Naive B cell (primary cell): ENCODE measurements at regions not wholly inside any gene's neighbourhood (a gene's known extent, or its start where the extent isn't known, plus 50 kb on each side); places are given as distances from the start of the nearest gene placed in this dataset.

ENCODE experiments used
- ATAC-seq, 2 donors: fragments of 150-1000 bp; cut with Tn5 transposase; 2 replicates each; pipeline ENCODE4 v1.10.0; 2021; ENCODE audit warnings: low read depth in 2 of 2, mild to moderate bottlenecking in 2 of 2, moderate library complexity in 2 of 2
- DNase-seq: peaks from one replicate; pipeline ENCODE4 v3.0.0; 2022
- H3K27ac Mint-ChIP-seq, 6 donors: one replicate each; pipeline ENCODE4 v1.8.0; 2020 to 2022; ENCODE audit warnings: mild to moderate bottlenecking in 6 of 6, mixed read lengths in 6 of 6, moderate library complexity in 5 of 6, inconsistent platforms in 2 of 6
- H3K27me3 Mint-ChIP-seq, 3 donors: one replicate each; pipeline ENCODE4 v1.8.0; 2021 to 2022; ENCODE audit warnings: mixed read lengths in 3 of 3, mild to moderate bottlenecking in 1 of 3
- H3K36me3 Mint-ChIP-seq, 2 donors: one replicate each; pipeline ENCODE4 v1.8.0; 2020 to 2022; ENCODE audit warnings: mixed read lengths in 2 of 2, inconsistent platforms in 1 of 2, mild to moderate bottlenecking in 1 of 2
- H3K4me1 Mint-ChIP-seq, 3 donors: one replicate each; pipeline ENCODE4 v1.8.0; 2020 to 2022; ENCODE audit warnings: mixed read lengths in 3 of 3, inconsistent platforms in 1 of 3, mild to moderate bottlenecking in 1 of 3, moderate library complexity in 1 of 3
- H3K4me3 Mint-ChIP-seq, 8 donors: one replicate each; pipeline ENCODE4 v1.8.0; 2020 to 2022; ENCODE audit warnings: mild to moderate bottlenecking in 8 of 8, mixed read lengths in 8 of 8, moderate library complexity in 8 of 8, inconsistent platforms in 2 of 8
- H3K9me3 Mint-ChIP-seq, 7 donors: one replicate each; pipeline ENCODE4 v1.8.0; 2020 to 2022; ENCODE audit warnings: mixed read lengths in 7 of 7, mild to moderate bottlenecking in 5 of 7, inconsistent platforms in 2 of 7, moderate library complexity in 1 of 7

GRCh38 chr6:121645100-121645745 is 209.8 kb downstream of the GJA1 start:
- no peaks in the 10 kb centered on the region for H3K27me3 Mint-ChIP-seq
- H3K36me3 Mint-ChIP-seq: no peaks in the 10 kb centered on the region
- no peak for ATAC-seq
- H3K27ac Mint-ChIP-seq: peak overlapping the region in 1 of 6 donors; percentile 39
- H3K9me3 Mint-ChIP-seq: peaks cover 0 to 8% (median 2%) of the 10 kb centered on the region in 7 donors
- H3K4me1 Mint-ChIP-seq: no peaks in the 10 kb centered on the region
- DNase-seq: no peak
- no peak overlapping the region for H3K4me3 Mint-ChIP-seq

DNA sequence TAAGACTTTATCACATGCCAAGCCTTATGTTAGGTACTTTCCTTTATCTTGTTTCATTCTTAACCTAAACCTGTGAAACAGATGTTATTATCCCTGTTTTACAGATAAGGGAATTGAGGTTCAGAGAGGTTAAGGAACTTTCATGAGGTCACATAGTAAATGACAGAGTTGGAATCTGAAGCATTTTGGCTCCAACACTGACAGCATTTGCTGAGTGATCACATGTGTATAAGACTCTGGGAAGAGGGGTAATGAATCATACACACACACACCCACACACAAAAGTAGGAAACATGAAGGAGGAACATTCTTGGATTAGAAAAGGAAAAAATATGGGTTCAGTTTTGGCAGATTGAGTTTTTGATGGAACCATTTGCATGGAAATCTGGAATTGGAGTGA is 212.5 kb downstream of the GJA1 start:
- no peaks in the 10 kb centered on the region for H3K27me3 Mint-ChIP-seq

DNA sequence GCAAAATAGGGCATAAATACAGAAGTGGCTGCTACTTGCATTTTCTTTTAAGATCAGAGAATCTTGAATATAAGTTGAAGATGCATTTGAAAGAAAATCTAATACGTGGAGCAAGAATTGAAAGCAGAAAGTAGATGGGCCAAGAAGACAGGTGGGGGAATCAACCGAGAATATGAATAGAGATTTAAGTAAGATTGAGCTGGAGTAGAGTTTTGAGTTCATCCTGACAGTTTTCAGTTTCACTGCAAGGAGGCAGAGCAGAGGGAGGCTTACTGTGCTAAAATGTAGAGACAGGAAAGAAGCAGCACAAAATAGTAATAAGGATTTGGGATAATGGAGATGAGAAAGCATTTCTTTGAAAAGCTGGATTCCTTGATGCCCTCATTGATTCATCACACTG is 214.5 kb downstream of the GJA1 start:
- Mint-ChIP-seq H3K27ac (no peak overlapping the region), H3K4me1 (no peaks in the 10 kb centered on the region), H3K9me3 (peaks cover 0 to 2% (median 0%) of the 10 kb centered on the region in 7 donors), H3K27me3 (no peaks in the 10 kb centered on the region), H3K4me3 (no peak overlapping the region), H3K36me3 (no peaks in the 10 kb centered on the region)
- ATAC-seq: no peak
- no peak for DNase-seq

More for the DNA sequence above, 212.5 kb downstream of the GJA1 start:
- no peaks in the 10 kb centered on the region for H3K4me1 Mint-ChIP-seq
- peak overlapping the region in 1 of 6 donors; percentile 3 for H3K27ac Mint-ChIP-seq
- DNase-seq (no peak), ATAC-seq (no peak)
- no peaks in the 10 kb centered on the region for H3K36me3 Mint-ChIP-seq
- peaks cover 0 to 8% (median 2%) of the 10 kb centered on the region in 7 donors for H3K9me3 Mint-ChIP-seq
- H3K4me3 Mint-ChIP-seq: no peak overlapping the region

DNA sequence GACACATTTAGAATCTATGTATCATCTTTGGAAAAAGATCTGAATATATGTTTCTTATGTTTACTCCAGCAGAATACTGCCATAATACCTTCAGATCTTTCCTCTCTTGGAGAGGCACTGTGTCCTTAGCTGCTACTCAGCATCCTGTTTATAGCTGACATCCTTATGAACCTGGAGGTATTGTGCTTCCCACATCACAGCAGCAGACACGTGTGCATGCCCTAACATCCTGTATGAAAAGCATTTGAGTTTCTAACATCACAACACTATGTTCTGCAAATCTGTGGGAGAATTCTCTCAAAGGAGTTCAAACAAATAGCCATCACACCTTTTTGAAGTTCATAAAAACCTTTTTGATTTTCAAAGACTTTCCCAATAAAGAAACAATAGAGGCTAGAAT is 216.0 kb downstream of the GJA1 start:
- no peak for DNase-seq
- H3K27me3 Mint-ChIP-seq: no peaks in the 10 kb centered on the region
- H3K27ac Mint-ChIP-seq: no peak overlapping the region
- ATAC-seq: no peak
- no peaks in the 10 kb centered on the region for H3K36me3 Mint-ChIP-seq
- H3K4me1 Mint-ChIP-seq: no peaks in the 10 kb centered on the region
- H3K4me3 Mint-ChIP-seq: no peak overlapping the region
- H3K9me3 Mint-ChIP-seq: peaks cover 0 to 4% (median 0%) of the 10 kb centered on the region in 7 donors

- Mint-ChIP-seq H3K27me3 (no peaks in the 10 kb centered on the region), H3K4me3 (no peak overlapping the region), H3K9me3 (peaks cover 0 to 5% (median 0%) of the 10 kb centered on the region in 7 donors), H3K27ac (no peak overlapping the region), H3K36me3 (no peaks in the 10 kb centered on the region), H3K4me1 (no peaks in the 10 kb centered on the region)
- ATAC-seq (no peak), DNase-seq (no peak)
These were observed 216.8 kb downstream of the GJA1 start for GRCh38 chr6:121652223-121652622.

GRCh38 chr6:121652726-121653623 is 217.5 kb downstream of the GJA1 start:
- no peak overlapping the region for H3K4me3 Mint-ChIP-seq
- ATAC-seq: no peak
- no peaks in the 10 kb centered on the region for H3K27me3 Mint-ChIP-seq
- H3K36me3 Mint-ChIP-seq: no peaks in the 10 kb centered on the region
- H3K4me1 Mint-ChIP-seq: no peaks in the 10 kb centered on the region
- no peak overlapping the region for H3K27ac Mint-ChIP-seq
- no peak for DNase-seq
- H3K9me3 Mint-ChIP-seq: peaks cover 0 to 5% (median 0%) of the 10 kb centered on the region in 7 donors

- ATAC-seq: no peak
- no peaks in the 10 kb centered on the region for H3K4me1 Mint-ChIP-seq
- H3K36me3 Mint-ChIP-seq: no peaks in the 10 kb centered on the region
- no peak for DNase-seq
- peaks cover 0 to 5% (median 0%) of the 10 kb centered on the region in 7 donors for H3K9me3 Mint-ChIP-seq
- H3K27me3 Mint-ChIP-seq: no peaks in the 10 kb centered on the region
- peak overlapping the region in 1 of 6 donors; percentile 21 for H3K27ac Mint-ChIP-seq
- no peak overlapping the region for H3K4me3 Mint-ChIP-seq
These were observed 218.2 kb downstream of the GJA1 start for GRCh38 chr6:121653624-121654008.

GRCh38 chr6:121657972-121658371 is 222.5 kb downstream of the GJA1 start:
- ATAC-seq (no peak), DNase-seq (no peak)
- Mint-ChIP-seq H3K27me3 (no peaks in the 10 kb centered on the region), H3K4me1 (no peaks in the 10 kb centered on the region), H3K36me3 (no peaks in the 10 kb centered on the region), H3K27ac (no peak overlapping the region), H3K9me3 (peaks cover 0 to 5% (median 0%) of the 10 kb centered on the region in 7 donors), H3K4me3 (no peak overlapping the region)

DNA sequence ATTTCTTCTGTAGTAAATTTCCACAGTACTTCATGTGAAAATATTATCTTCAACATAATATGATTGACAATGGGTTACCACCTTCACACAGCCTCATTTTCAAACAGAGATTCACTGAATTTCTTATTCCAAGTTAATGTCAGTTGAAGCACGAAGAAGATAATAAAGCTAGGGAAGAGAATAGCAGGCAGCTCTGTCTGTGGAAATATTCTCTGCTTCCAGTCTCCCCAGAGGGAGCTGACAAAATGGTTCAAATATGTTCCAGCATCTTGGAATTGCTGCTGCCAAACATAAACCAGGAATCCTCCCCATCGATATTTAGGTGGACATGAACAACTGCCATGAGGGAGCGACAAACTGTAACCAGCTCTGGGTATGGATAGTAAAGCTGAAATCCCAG is 224.8 kb downstream of the GJA1 start:
- Mint-ChIP-seq H3K36me3 (no peaks in the 10 kb centered on the region), H3K27ac (no peak overlapping the region), H3K4me3 (no peak overlapping the region), H3K9me3 (peaks cover 0 to 17% (median 0%) of the 10 kb centered on the region in 7 donors), H3K4me1 (no peaks in the 10 kb centered on the region), H3K27me3 (no peaks in the 10 kb centered on the region)
- DNase-seq (no peak), ATAC-seq (no peak)

GRCh38 chr6:121663292-121663810 is 227.9 kb downstream of the GJA1 start:
- Mint-ChIP-seq H3K9me3 (peaks cover 0 to 11% (median 0%) of the 10 kb centered on the region in 7 donors), H3K27ac (no peak overlapping the region), H3K27me3 (no peaks in the 10 kb centered on the region), H3K4me1 (no peaks in the 10 kb centered on the region), H3K4me3 (no peak overlapping the region), H3K36me3 (no peaks in the 10 kb centered on the region)
- DNase-seq (no peak), ATAC-seq (no peak)

GRCh38 chr6:121664158-121664557 is 228.7 kb downstream of the GJA1 start:
- DNase-seq (no peak), ATAC-seq (no peak)
- Mint-ChIP-seq H3K4me1 (no peaks in the 10 kb centered on the region), H3K9me3 (peaks cover 0 to 11% (median 0%) of the 10 kb centered on the region in 7 donors), H3K27ac (no peak overlapping the region), H3K4me3 (no peak overlapping the region), H3K36me3 (no peaks in the 10 kb centered on the region), H3K27me3 (no peaks in the 10 kb centered on the region)

DNA sequence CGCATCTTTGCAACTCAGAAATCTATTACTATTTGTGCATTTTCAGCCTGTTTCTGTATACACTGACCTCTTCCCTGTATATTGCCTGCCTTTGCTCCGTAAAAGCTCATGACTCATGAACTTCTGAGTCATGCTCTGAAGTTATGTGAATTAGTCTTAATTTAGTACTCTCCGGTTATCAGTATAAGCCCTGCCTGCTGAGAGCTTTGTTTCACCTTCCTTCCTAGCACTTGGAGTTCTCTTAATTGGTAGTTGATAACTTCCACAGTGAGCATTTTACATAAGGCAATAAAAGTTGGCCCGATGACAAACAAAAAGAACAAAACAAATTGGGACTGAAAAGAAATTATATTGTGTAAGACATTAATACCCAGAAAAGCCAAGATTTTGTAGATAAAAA is 231.4 kb downstream of the GJA1 start:
- no peaks in the 10 kb centered on the region for H3K4me1 Mint-ChIP-seq
- H3K9me3 Mint-ChIP-seq: peaks cover 0 to 11% (median 0%) of the 10 kb centered on the region in 7 donors
- no peaks in the 10 kb centered on the region for H3K27me3 Mint-ChIP-seq
- no peak for ATAC-seq
- H3K27ac Mint-ChIP-seq: no peak overlapping the region
- no peak for DNase-seq
- no peaks in the 10 kb centered on the region for H3K36me3 Mint-ChIP-seq
- no peak overlapping the region for H3K4me3 Mint-ChIP-seq

- Mint-ChIP-seq H3K27ac (no peak overlapping the region), H3K36me3 (no peaks in the 10 kb centered on the region), H3K4me1 (no peaks in the 10 kb centered on the region), H3K9me3 (peaks cover 0 to 11% (median 0%) of the 10 kb centered on the region in 7 donors), H3K4me3 (no peak overlapping the region), H3K27me3 (no peaks in the 10 kb centered on the region)
- no peak for DNase-seq
- ATAC-seq: no peak
These were observed 232.8 kb downstream of the GJA1 start for GRCh38 chr6:121668259-121668658.

- H3K9me3 Mint-ChIP-seq: peaks cover 0 to 6% (median 0%) of the 10 kb centered on the region in 7 donors
- no peaks in the 10 kb centered on the region for H3K4me1 Mint-ChIP-seq
- no peak overlapping the region for H3K27ac Mint-ChIP-seq
- ATAC-seq (no peak), DNase-seq (no peak)
- H3K36me3 Mint-ChIP-seq: no peaks in the 10 kb centered on the region
- H3K4me3 Mint-ChIP-seq: no peak overlapping the region
- no peaks in the 10 kb centered on the region for H3K27me3 Mint-ChIP-seq
These were observed 235.1 kb downstream of the GJA1 start for GRCh38 chr6:121670511-121670910.
